ENCODE measurements at regions not wholly inside any gene's neighbourhood (a gene's known extent, or its start where the extent isn't known, plus 50 kb on each side); places are given as distances from the start of the nearest gene placed in this dataset.
A peak's percentile ranks its signal among the peaks of the same experiment; 100 is the strongest.

- TF ChIP-seq CTCF (IDR thresholded peaks at IDR 0.05; ENCODE audit: low read depth, low read length, missing control alignments), result no peak
- Histone ChIP-seq H3K27me3 (replicated peaks) (no peaks in the 10 kb centered on the region), H3K4me3 (ENCODE audit: low read depth, low read length) (no peak overlapping the region), H3K27ac (no peak overlapping the region), H3K36me3 (replicated peaks) (no peaks in the 10 kb centered on the region)
- DNase-seq, result no peak
- in situ Hi-C loops (cut with HindIII; ENCODE audit: low pct_ligation_motif_present, low sequenced_read_pairs), result no loop called here
Measured at GRCh38 chr3:151971814-151972579, 98.6 kb downstream of the SUCNR1 start.

- H3K4me3 ChIP-seq (ENCODE audit: low read depth, low read length), result no peak overlapping the region
- no peaks in the 10 kb centered on the region for H3K36me3 ChIP-seq (replicated peaks)
- H3K27me3 ChIP-seq (replicated peaks), result no peaks in the 10 kb centered on the region
- peak overlapping the region; percentile 56 for H3K27ac ChIP-seq
- peak; percentile 71 for DNase-seq
- in situ Hi-C loops (cut with HindIII; ENCODE audit: low pct_ligation_motif_present, low sequenced_read_pairs), result no loop called here
- no peak for TF ChIP-seq CTCF (IDR thresholded peaks at IDR 0.05; ENCODE audit: low read depth, low read length, missing control alignments)
Measured at GRCh38 chr3:151974067-151974466, 100.6 kb downstream of the SUCNR1 start.

- Histone ChIP-seq H3K27me3 (replicated peaks) (no peaks in the 10 kb centered on the region), H3K36me3 (replicated peaks) (no peaks in the 10 kb centered on the region), H3K27ac (peak overlapping the region; percentile 67), H3K4me3 (ENCODE audit: low read depth, low read length) (no peak overlapping the region)
- in situ Hi-C loops (cut with HindIII; ENCODE audit: low pct_ligation_motif_present, low sequenced_read_pairs), result no loop called here
- DNase-seq, result peak; percentile 95
- no peak for TF ChIP-seq CTCF (IDR thresholded peaks at IDR 0.05; ENCODE audit: low read depth, low read length, missing control alignments)
Measured at GRCh38 chr3:151976211-151977050, 103.0 kb downstream of the SUCNR1 start.

- H3K27me3 ChIP-seq (replicated peaks), result no peaks in the 10 kb centered on the region
- TF ChIP-seq CTCF (IDR thresholded peaks at IDR 0.05; ENCODE audit: low read depth, low read length, missing control alignments), result no peak
- in situ Hi-C loops (cut with HindIII; ENCODE audit: low pct_ligation_motif_present, low sequenced_read_pairs), result no loop called here
- no peak for DNase-seq
- H3K27ac ChIP-seq, result no peak overlapping the region
- no peaks in the 10 kb centered on the region for H3K36me3 ChIP-seq (replicated peaks)
- no peak overlapping the region for H3K4me3 ChIP-seq (ENCODE audit: low read depth, low read length)
Measured at GRCh38 chr3:151979906-151980305, 106.5 kb downstream of the SUCNR1 start.

- Histone ChIP-seq H3K4me3 (ENCODE audit: low read depth, low read length) (no peak overlapping the region), H3K27me3 (replicated peaks) (no peaks in the 10 kb centered on the region), H3K27ac (no peak overlapping the region), H3K36me3 (replicated peaks) (no peaks in the 10 kb centered on the region)
- no peak for DNase-seq
- TF ChIP-seq CTCF (IDR thresholded peaks at IDR 0.05; ENCODE audit: low read depth, low read length, missing control alignments), result no peak
- in situ Hi-C loops (cut with HindIII; ENCODE audit: low pct_ligation_motif_present, low sequenced_read_pairs), result no loop called here
Measured at GRCh38 chr3:151983538-151983937, 110.1 kb downstream of the SUCNR1 start.
